ENCODE measurements at regions not wholly inside any gene's neighbourhood (a gene's known extent, or its start where the extent isn't known, plus 50 kb on each side); places are given as distances from the start of the nearest gene placed in this dataset.

DNA sequence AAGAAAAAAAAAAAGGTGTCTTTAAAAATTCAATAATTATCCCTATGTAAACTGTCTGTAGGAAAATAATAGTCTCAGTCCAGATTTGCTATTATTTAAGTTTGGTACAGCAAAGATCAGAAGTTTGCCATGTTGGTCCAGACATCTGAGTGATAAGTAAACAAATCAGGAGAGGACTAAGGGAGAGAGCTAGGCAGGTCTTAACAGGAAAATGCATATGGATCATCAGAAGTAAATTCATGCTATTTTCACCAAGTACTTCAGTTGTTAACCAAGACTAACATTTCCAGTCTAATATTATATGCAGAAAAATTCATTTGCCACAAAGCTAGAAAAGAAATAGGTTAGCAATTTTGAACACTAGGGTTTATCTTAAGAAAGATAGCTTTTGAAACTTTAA lies 95.0 kb upstream of the STK17B start:
- TF ChIP-seq, protein P1, sequence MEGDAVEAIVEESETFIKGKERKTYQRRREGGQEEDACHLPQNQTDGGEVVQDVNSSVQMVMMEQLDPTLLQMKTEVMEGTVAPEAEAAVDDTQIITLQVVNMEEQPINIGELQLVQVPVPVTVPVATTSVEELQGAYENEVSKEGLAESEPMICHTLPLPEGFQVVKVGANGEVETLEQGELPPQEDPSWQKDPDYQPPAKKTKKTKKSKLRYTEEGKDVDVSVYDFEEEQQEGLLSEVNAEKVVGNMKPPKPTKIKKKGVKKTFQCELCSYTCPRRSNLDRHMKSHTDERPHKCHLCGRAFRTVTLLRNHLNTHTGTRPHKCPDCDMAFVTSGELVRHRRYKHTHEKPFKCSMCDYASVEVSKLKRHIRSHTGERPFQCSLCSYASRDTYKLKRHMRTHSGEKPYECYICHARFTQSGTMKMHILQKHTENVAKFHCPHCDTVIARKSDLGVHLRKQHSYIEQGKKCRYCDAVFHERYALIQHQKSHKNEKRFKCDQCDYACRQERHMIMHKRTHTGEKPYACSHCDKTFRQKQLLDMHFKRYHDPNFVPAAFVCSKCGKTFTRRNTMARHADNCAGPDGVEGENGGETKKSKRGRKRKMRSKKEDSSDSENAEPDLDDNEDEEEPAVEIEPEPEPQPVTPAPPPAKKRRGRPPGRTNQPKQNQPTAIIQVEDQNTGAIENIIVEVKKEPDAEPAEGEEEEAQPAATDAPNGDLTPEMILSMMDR (IDR thresholded peaks at IDR 0.05): no peak
- TF ChIP-seq POLR2A (IDR thresholded peaks at IDR 0.05): no peak

Measured in ovary (tissue), 3 donors.